CD4-positive, alpha-beta T cell (primary cell): ENCODE measurements at regions not wholly inside any gene's neighbourhood (a gene's known extent, or its start where the extent isn't known, plus 50 kb on each side); places are given as distances from the start of the nearest gene placed in this dataset.

Experiments used
- ATAC-seq: fragments of 200-7000 bp; cut with Tn5 transposase; one replicate; pipeline ENCODE4 v1.10.0; 2022; ENCODE audit warnings: mild to moderate bottlenecking; ENCODE audit not compliant: poor library complexity
- CTCF ChIA-PET: fragments of 350-600 bp; sonication (Branson Sonifier 250); formaldehyde crosslinking; loops from one replicate; lab custom pipeline; 2021; ENCODE audit warnings: antibody characterized with exemption, inconsistent platforms; lab: Charles Lee
- POLR2A ChIA-PET: fragments of 350-600 bp; sonication (Branson Sonifier 250); formaldehyde crosslinking; loops from one replicate; lab custom pipeline; 2021; ENCODE audit warnings: antibody characterized with exemption, inconsistent platforms; lab: Charles Lee
- DNase-seq, 14 experiments: peaks; one replicate each; pipeline ENCODE4 v3.0.0-alpha.2; 2013 to 2020; ENCODE audit warnings: mixed read lengths in 2 of 14
- H3K27ac ChIP-seq, 2 donors: one replicate each; pipeline versions ENCODE4 v1.5.1 to v1.7.0; 2013; ENCODE audit warnings: low read length in 2 of 2, low read depth in 1 of 2, mild to moderate bottlenecking in 1 of 2
- H3K27me3 ChIP-seq, 2 experiments: 1 replicate in 1 of 2; 2 replicates in 1 of 2; pipeline versions ENCODE4 v1.6.1 to v1.7.0; 2013; ENCODE audit warnings: low read length in 2 of 2, control low read depth in 1 of 2, mild to moderate bottlenecking in 1 of 2, moderate library complexity in 1 of 2; ENCODE audit not compliant: insufficient read depth in 2 of 2, control insufficient read depth in 1 of 2
- H3K36me3 ChIP-seq: one replicate; pipeline ENCODE4 v1.6.1; 2013; ENCODE audit warnings: low read length, control low read depth; ENCODE audit not compliant: insufficient read depth
- H3K4me1 ChIP-seq: one replicate; pipeline ENCODE4 v1.6.1; 2013; ENCODE audit warnings: low read length, control low read depth; ENCODE audit not compliant: insufficient read depth
- H3K4me3 ChIP-seq: one replicate; pipeline ENCODE4 v1.5.1; 2013; ENCODE audit warnings: mild to moderate bottlenecking, low read length, moderate library complexity
- H3K9me3 ChIP-seq, 2 experiments: 1 replicate in 1 of 2; 2 replicates in 1 of 2; pipeline versions ENCODE4 v1.6.1 to v1.7.0; 2013; ENCODE audit warnings: low read length in 2 of 2, mild to moderate bottlenecking in 2 of 2, control low read depth in 1 of 2, moderate library complexity in 1 of 2; ENCODE audit not compliant: control insufficient read depth in 1 of 2, insufficient read depth in 1 of 2
- H3K27ac Mint-ChIP-seq: one replicate; pipeline ENCODE4 v1.8.0; 2020; ENCODE audit warnings: mixed read lengths
- H3K27me3 Mint-ChIP-seq: one replicate; pipeline ENCODE4 v1.8.0; 2021; ENCODE audit warnings: mixed read lengths
- H3K36me3 Mint-ChIP-seq: one replicate; pipeline ENCODE4 v1.8.0; 2021; ENCODE audit warnings: low read depth, mixed read lengths
- H3K4me1 Mint-ChIP-seq: one replicate; pipeline ENCODE4 v1.8.0; 2021; ENCODE audit warnings: low read depth, mixed read lengths
- H3K4me3 Mint-ChIP-seq: one replicate; pipeline ENCODE4 v1.8.0; 2020; ENCODE audit warnings: mild to moderate bottlenecking, mixed read lengths
- H3K9me3 Mint-ChIP-seq: one replicate; pipeline ENCODE4 v1.8.0; 2020; ENCODE audit warnings: mixed read lengths
- CTCF ChIP-seq: fragments of 200-600 bp; IDR thresholded peaks from one replicate; pipeline ENCODE4 v1.8.0; 2022; ENCODE audit warnings: antibody characterized with exemption, mild to moderate bottlenecking
- intact Hi-C, 2 experiments: fragments of 100-400 bp; cut with DNase I in 1 of 2; cut with micrococcal nuclease in 1 of 2; formaldehyde crosslinking; loops; one replicate each; pipeline versions ENCODE4 v1.15.1 to v1.9.0; 2023 to 2025; cut with DNase I, micrococcal nuclease

- peaks cover 2% of the 10 kb centered on the region for H3K9me3 Mint-ChIP-seq
- H3K27ac Mint-ChIP-seq, result no peak overlapping the region
- Histone ChIP-seq H3K27ac (no peak overlapping the region), H3K27me3 (no peaks in the 10 kb centered on the region), H3K4me1 (no peaks in the 10 kb centered on the region), H3K4me3 (no peak overlapping the region), H3K9me3 (peaks cover 0 to 3% of the 10 kb centered on the region in 2 experiments), H3K36me3 (no peaks in the 10 kb centered on the region)
- no peaks in the 10 kb centered on the region for H3K4me1 Mint-ChIP-seq
- POLR2A ChIA-PET, result no interaction called here
- DNase-seq, result no peak
- CTCF ChIA-PET, result no interaction called here
- no peak overlapping the region for H3K4me3 Mint-ChIP-seq
- H3K27me3 Mint-ChIP-seq, result no peaks in the 10 kb centered on the region
- no peaks in the 10 kb centered on the region for H3K36me3 Mint-ChIP-seq
- TF ChIP-seq CTCF, result no peak
- intact Hi-C loops, result no loop called here
- ATAC-seq, result no peak
Measured at GRCh38 chr12:89262855-89263552, 89.3 kb downstream of the DUSP6 start.

DNA sequence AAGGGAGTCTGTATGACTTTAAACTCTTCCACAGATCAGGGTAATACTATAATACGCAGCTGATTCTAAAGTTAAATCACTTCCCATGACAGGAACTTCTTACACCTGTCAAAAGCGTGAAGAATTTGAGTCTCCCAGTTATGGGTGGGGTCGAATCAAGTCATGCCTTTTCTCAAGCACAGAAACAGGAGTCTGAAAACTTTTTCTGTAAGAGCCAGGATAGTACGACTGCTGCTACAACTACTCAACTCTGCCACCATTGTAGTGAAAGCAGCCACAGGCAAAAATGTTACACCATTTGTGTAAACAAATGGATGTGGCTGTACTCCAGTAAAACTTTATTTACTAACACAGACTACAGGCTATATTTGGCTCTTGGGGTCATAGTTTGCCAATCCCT lies 90.3 kb downstream of the DUSP6 start:
- Mint-ChIP-seq H3K36me3 (no peaks in the 10 kb centered on the region), H3K27me3 (no peaks in the 10 kb centered on the region), H3K4me3 (no peak overlapping the region), H3K27ac (no peak overlapping the region), H3K4me1 (no peaks in the 10 kb centered on the region), H3K9me3 (peaks cover 2% of the 10 kb centered on the region)
- Histone ChIP-seq H3K27ac (no peak overlapping the region), H3K4me1 (no peaks in the 10 kb centered on the region), H3K9me3 (peaks cover 0 to 3% of the 10 kb centered on the region in 2 experiments), H3K27me3 (no peaks in the 10 kb centered on the region), H3K36me3 (no peaks in the 10 kb centered on the region), H3K4me3 (no peak overlapping the region)
- intact Hi-C loops, result no loop called here
- ATAC-seq (no peak), DNase-seq (no peak)
- ChIA-PET POLR2A (no interaction called here), CTCF (no interaction called here)
- no peak for TF ChIP-seq CTCF

- CTCF ChIA-PET, result no interaction called here
Measured at GRCh38 chr12:89260841-89261637, 91.3 kb downstream of the DUSP6 start.

More at GRCh38 chr12:89260841-89261637, 91.3 kb downstream of the DUSP6 start:
- DNase-seq (no peak), ATAC-seq (no peak)
- H3K4me1 ChIP-seq, result no peaks in the 10 kb centered on the region
- intact Hi-C loops, result no loop called here
- POLR2A ChIA-PET, result no interaction called here
- no peak for TF ChIP-seq CTCF
- H3K36me3 ChIP-seq, result no peaks in the 10 kb centered on the region
- no peak overlapping the region for H3K4me3 ChIP-seq
- no peak overlapping the region for H3K27ac Mint-ChIP-seq
- no peaks in the 10 kb centered on the region for H3K9me3 ChIP-seq
- H3K36me3 Mint-ChIP-seq, result no peaks in the 10 kb centered on the region
- peaks cover 2% of the 10 kb centered on the region for H3K9me3 Mint-ChIP-seq
- H3K27me3 Mint-ChIP-seq, result no peaks in the 10 kb centered on the region
- no peaks in the 10 kb centered on the region for H3K27me3 ChIP-seq
- H3K4me1 Mint-ChIP-seq, result no peaks in the 10 kb centered on the region
- no peak overlapping the region for H3K4me3 Mint-ChIP-seq
- H3K27ac ChIP-seq, result no peak overlapping the region
